ENCODE measurements at regions not wholly inside any gene's neighbourhood (a gene's known extent, or its start where the extent isn't known, plus 50 kb on each side); places are given as distances from the start of the nearest gene placed in this dataset.

DNA sequence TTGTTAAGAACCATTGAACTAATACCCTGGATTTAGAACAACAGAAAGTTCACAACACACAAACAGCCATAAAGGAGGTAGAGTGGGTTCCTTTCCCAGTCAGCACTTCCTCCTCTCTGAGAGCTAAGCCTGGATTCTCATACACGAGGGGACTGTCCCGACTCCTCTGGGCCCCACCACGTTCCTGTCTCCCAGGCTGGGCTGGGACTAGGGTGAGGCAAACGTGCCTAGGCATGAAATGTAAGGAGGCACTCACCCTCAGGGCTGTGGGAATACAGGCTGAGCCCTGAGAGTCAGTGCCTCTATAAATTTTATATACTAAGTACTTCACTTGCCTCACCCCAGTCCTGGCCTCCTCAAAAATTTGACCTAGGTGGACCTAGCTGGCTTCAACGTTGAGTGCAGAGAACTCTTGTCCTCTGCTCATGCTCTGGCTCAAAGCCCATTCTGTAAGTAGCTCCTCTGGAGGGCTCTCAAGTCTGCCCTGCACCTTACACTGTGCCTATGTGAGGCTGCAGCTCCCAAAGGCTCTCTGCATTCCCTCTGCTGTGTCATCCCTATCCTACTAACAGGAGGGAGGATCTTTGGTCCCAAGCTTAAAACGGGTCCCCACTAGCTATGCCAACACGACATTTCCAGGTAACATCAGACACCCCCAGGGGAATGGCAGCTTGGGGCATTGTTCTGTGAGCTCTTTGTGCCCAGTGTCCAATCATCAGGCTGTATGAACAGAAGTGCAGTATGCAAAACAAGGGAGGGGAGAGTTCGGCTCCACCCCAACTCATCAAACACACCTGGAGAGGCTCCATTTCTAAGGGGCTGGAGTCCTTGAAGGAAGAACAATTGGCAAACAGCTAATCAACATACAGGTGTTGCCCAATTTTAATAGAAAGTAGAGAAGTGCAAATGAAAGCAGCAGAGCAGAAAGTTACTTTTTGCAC lies 233.2 kb downstream of the RPLP1 start (continued):
- TF ChIP-seq TEAD1 (CRISPR knock-in tag; IDR thresholded peaks at IDR 0.05) (no peak), NR2C2 (CRISPR knock-in tag; IDR thresholded peaks at IDR 0.05) (no peak), RORB (CRISPR knock-in tag; IDR thresholded peaks at IDR 0.05) (no peak), ZNF138 (CRISPR knock-in tag; conservative IDR thresholded peaks at IDR 0.05) (no peak), SOX15 (CRISPR knock-in tag; IDR thresholded peaks at IDR 0.05) (no peak), ELF4 (CRISPR knock-in tag; IDR thresholded peaks at IDR 0.05; ENCODE audit: low read depth) (no peak), OVOL2 (CRISPR knock-in tag; IDR thresholded peaks at IDR 0.05; ENCODE audit: borderline replicate concordance) (no peak), SMAD4 (CRISPR knock-in tag; IDR thresholded peaks at IDR 0.05) (no peak), FOXK1 (CRISPR knock-in tag; IDR thresholded peaks at IDR 0.05) (no peak), FOXP1 (CRISPR knock-in tag; IDR thresholded peaks at IDR 0.05; ENCODE audit: borderline replicate concordance) (no peak), TEAD4 (CRISPR knock-in tag; IDR thresholded peaks at IDR 0.05) (no peak)
- TF ChIP-seq, protein P1, sequence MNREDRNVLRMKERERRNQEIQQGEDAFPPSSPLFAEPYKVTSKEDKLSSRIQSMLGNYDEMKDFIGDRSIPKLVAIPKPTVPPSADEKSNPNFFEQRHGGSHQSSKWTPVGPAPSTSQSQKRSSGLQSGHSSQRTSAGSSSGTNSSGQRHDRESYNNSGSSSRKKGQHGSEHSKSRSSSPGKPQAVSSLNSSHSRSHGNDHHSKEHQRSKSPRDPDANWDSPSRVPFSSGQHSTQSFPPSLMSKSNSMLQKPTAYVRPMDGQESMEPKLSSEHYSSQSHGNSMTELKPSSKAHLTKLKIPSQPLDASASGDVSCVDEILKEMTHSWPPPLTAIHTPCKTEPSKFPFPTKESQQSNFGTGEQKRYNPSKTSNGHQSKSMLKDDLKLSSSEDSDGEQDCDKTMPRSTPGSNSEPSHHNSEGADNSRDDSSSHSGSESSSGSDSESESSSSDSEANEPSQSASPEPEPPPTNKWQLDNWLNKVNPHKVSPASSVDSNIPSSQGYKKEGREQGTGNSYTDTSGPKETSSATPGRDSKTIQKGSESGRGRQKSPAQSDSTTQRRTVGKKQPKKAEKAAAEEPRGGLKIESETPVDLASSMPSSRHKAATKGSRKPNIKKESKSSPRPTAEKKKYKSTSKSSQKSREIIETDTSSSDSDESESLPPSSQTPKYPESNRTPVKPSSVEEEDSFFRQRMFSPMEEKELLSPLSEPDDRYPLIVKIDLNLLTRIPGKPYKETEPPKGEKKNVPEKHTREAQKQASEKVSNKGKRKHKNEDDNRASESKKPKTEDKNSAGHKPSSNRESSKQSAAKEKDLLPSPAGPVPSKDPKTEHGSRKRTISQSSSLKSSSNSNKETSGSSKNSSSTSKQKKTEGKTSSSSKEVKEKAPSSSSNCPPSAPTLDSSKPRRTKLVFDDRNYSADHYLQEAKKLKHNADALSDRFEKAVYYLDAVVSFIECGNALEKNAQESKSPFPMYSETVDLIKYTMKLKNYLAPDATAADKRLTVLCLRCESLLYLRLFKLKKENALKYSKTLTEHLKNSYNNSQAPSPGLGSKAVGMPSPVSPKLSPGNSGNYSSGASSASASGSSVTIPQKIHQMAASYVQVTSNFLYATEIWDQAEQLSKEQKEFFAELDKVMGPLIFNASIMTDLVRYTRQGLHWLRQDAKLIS (CRISPR knock-in tag; IDR thresholded peaks at IDR 0.05; ENCODE audit: borderline replicate concordance): no peak
- TF ChIP-seq, protein P2, sequence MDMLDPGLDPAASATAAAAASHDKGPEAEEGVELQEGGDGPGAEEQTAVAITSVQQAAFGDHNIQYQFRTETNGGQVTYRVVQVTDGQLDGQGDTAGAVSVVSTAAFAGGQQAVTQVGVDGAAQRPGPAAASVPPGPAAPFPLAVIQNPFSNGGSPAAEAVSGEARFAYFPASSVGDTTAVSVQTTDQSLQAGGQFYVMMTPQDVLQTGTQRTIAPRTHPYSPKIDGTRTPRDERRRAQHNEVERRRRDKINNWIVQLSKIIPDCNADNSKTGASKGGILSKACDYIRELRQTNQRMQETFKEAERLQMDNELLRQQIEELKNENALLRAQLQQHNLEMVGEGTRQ (CRISPR knock-in tag; IDR thresholded peaks at IDR 0.05): no peak

DNA sequence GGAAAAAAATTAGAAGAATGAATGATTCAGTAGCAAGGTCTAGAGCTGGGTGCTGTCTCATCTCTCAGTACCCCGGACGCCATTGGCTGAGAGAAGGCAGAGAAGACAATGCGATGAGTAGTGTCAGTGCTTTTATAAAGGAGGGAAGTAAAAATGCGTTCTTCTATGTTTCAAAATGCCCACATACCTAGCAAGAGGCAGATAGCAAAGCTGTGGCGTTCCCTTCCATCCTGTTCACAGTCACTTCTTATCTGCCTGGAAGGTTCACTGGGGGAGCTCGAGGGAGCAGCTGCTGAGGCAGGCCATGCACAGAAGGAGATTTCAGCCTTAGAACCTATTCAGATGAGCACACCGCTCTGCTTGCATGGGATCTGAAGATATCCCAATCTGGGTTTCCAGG lies 234.0 kb downstream of the RPLP1 start:
- H3K36me3 Mint-ChIP-seq: peaks cover 23% of the 10 kb centered on the region

DNA sequence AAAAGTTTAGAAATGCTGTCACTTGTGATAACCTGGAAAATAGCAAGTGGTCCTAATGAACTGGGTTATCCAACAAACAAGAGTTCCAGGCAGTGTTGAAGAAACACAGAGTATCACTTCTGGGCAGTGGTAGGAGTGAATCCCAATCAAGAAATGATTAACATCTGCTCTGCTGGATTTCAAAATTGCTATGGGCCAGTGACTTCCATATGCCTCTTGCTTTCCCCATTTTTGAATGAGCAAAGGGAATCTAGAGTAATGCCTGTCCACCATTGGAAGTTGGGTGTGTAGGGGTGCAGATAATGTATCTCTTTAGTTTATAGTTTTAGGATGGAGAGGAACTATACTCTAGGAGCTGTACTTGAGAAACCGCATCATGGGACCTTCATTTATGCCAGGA lies 236.5 kb downstream of the RPLP1 start:
- Mint-ChIP-seq H3K36me3 (peaks cover 16% of the 10 kb centered on the region), H3K27me3 (ENCODE audit: low read depth) (peaks cover 3% of the 10 kb centered on the region; the same call in 1 of the 2 replicates), H3K4me3 (no peak overlapping the region), H3K9me3 (peaks cover 32% of the 10 kb centered on the region), H3K4me1 (peaks cover 7% of the 10 kb centered on the region), H3K27ac (no peak overlapping the region)
- no peak for ATAC-seq
- ChIA-PET CTCF (no interaction called here), POLR2A (no interaction called here)
- DNase-seq (ENCODE audit: low spot score): no peak
- TF ChIP-seq, protein P3, sequence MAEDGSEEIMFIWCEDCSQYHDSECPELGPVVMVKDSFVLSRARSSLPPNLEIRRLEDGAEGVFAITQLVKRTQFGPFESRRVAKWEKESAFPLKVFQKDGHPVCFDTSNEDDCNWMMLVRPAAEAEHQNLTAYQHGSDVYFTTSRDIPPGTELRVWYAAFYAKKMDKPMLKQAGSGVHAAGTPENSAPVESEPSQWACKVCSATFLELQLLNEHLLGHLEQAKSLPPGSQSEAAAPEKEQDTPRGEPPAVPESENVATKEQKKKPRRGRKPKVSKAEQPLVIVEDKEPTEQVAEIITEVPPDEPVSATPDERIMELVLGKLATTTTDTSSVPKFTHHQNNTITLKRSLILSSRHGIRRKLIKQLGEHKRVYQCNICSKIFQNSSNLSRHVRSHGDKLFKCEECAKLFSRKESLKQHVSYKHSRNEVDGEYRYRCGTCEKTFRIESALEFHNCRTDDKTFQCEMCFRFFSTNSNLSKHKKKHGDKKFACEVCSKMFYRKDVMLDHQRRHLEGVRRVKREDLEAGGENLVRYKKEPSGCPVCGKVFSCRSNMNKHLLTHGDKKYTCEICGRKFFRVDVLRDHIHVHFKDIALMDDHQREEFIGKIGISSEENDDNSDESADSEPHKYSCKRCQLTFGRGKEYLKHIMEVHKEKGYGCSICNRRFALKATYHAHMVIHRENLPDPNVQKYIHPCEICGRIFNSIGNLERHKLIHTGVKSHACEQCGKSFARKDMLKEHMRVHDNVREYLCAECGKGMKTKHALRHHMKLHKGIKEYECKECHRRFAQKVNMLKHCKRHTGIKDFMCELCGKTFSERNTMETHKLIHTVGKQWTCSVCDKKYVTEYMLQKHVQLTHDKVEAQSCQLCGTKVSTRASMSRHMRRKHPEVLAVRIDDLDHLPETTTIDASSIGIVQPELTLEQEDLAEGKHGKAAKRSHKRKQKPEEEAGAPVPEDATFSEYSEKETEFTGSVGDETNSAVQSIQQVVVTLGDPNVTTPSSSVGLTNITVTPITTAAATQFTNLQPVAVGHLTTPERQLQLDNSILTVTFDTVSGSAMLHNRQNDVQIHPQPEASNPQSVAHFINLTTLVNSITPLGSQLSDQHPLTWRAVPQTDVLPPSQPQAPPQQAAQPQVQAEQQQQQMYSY (CRISPR knock-in tag; IDR thresholded peaks at IDR 0.05): no peak
- TF ChIP-seq, protein P4, sequence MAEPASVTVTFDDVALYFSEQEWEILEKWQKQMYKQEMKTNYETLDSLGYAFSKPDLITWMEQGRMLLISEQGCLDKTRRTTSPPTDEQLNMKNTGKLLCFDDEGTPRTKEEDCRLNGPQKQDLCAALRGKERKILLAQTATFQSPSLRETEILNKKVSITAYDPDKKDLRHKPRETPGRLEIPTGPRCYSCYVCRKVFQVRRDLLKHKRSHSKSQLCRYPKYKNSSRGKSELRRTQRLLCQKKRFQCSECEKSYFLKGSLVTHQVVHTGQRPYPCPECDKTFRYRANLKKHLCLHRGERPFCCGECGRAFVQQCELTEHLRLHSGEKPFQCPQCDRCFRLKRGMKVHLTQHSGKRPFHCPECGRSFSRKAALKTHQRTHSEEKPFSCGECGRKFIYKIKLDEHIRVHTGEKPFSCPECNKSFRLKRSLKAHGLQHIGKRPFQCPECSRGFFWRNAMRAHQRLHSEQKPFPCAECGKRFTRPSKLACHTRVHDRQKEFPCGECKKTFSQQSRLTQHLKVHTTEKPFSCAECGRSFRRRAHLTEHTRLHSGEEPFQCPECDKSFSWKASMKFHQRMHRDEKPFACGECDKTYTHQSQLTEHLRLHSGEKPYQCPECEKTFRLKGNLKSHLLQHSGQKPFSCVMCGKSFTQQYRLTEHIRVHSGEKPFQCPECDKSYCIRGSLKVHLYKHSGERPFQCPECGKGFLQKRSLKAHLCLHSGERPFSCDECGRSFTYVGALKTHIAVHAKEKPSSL (CRISPR knock-in tag; conservative IDR thresholded peaks at IDR 0.05): no peak
- no peak for TF ChIP-seq ZNF138 (CRISPR knock-in tag; conservative IDR thresholded peaks at IDR 0.05)
- no peak for TF ChIP-seq FOXP1 (CRISPR knock-in tag; IDR thresholded peaks at IDR 0.05; ENCODE audit: borderline replicate concordance)
- no peak for TF ChIP-seq ZBTB21 (CRISPR knock-in tag; IDR thresholded peaks at IDR 0.05; ENCODE audit: borderline replicate concordance)

More for the DNA sequence above, 234.0 kb downstream of the RPLP1 start:
- Mint-ChIP-seq H3K4me1 (peaks cover 7% of the 10 kb centered on the region), H3K9me3 (peaks cover 48% of the 10 kb centered on the region), H3K27me3 (ENCODE audit: low read depth) (peaks cover 3% of the 10 kb centered on the region; the same call in 1 of the 2 replicates), H3K4me3 (no peak overlapping the region), H3K27ac (no peak overlapping the region)
- no peak for TF ChIP-seq KAT7 (CRISPR knock-in tag; IDR thresholded peaks at IDR 0.05; ENCODE audit: borderline replicate concordance)
- TF ChIP-seq, protein P5, sequence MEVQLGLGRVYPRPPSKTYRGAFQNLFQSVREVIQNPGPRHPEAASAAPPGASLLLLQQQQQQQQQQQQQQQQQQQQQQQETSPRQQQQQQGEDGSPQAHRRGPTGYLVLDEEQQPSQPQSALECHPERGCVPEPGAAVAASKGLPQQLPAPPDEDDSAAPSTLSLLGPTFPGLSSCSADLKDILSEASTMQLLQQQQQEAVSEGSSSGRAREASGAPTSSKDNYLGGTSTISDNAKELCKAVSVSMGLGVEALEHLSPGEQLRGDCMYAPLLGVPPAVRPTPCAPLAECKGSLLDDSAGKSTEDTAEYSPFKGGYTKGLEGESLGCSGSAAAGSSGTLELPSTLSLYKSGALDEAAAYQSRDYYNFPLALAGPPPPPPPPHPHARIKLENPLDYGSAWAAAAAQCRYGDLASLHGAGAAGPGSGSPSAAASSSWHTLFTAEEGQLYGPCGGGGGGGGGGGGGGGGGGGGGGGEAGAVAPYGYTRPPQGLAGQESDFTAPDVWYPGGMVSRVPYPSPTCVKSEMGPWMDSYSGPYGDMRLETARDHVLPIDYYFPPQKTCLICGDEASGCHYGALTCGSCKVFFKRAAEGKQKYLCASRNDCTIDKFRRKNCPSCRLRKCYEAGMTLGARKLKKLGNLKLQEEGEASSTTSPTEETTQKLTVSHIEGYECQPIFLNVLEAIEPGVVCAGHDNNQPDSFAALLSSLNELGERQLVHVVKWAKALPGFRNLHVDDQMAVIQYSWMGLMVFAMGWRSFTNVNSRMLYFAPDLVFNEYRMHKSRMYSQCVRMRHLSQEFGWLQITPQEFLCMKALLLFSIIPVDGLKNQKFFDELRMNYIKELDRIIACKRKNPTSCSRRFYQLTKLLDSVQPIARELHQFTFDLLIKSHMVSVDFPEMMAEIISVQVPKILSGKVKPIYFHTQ (CRISPR knock-in tag; IDR thresholded peaks at IDR 0.05): no peak
- DNase-seq (ENCODE audit: low spot score): no peak
- ATAC-seq: no peak
- CTCF ChIA-PET: no interaction called here
- POLR2A ChIA-PET: interaction anchor here (1.0 kb wide), 1 partner anchor 38 kb away, joined by 3 read pairs; no protein-coding TSS in a partner anchor

All from WTC11 (cell line).